ENCODE measurements at regions not wholly inside any gene's neighbourhood (a gene's known extent, or its start where the extent isn't known, plus 50 kb on each side); places are given as distances from the start of the nearest gene placed in this dataset.

GRCh38 chr2:105631922-105632321, 112.8 kb upstream of the NCK2 start:
- TF ChIP-seq CTCF (IDR thresholded peaks at IDR 0.05) (no peak), EZH2 (IDR thresholded peaks at IDR 0.05) (no peak), EZH2phosphoT487 (IDR thresholded peaks at IDR 0.05) (no peak)
